Bone marrow (tissue), 2 donors: ENCODE measurements at regions not wholly inside any gene's neighbourhood (a gene's known extent, or its start where the extent isn't known, plus 50 kb on each side); places are given as distances from the start of the nearest gene placed in this dataset.
A peak's percentile ranks its signal among the peaks of the same experiment; 100 is the strongest.
"Not testable (repeated sequence)": the region's sequence is repeated elsewhere in the genome, so short reads cannot be mapped to it uniquely, and the experiment has no call there.

Experiments used
- DNase-seq, 2 donors: peaks; one replicate each; lab custom pipeline; 2025; lab: John Stamatoyannopoulos, UW

DNA sequence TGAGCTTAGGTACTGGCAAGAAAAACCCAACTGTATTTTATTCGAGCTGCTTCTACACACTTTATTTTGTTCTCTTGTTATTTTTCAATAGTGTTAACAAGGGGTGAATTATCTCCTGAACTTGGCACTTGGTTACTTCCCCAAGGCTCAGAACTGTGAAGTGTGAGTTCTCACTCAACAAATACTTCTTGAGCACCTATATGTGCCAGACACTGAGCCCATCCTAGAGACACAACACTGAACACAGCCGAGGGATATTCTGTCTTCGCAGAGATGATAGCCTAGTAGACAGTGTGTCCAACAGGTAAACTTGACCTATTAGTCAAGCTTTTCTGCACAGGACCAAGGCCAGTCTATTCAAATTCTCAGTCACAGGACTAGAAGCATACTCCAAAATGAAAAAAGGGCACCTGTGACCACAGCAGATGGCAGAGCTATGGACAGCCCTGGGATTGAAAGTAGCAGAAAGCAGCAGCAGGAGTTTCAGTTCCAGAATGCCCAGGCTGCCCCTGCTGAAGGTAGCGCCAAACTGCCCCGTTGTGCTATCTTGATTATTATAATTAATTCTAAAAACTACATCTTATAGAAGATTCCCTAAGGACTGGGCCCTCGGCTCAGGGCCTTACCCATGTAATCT is 77.8 kb upstream of the TAB2 start:
- DNase-seq, result no peak

DNA sequence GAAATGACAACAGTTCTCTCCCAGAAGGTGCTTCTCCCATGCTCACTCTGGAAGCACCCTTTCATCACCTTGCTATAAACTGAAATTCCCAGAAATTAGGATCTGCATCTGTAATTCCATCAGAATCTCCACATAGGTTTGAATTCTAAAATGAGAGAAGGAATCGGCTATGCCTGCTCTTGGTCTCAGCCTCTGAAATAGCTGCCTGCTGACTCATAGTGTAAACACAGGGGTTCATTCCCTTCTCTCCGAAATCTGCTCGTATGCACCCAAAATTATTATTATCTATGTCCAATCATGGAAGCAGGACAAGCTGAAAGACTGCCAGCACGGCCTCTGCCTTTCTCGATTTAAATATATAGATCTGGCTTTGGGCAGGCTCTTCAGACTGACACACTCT is 74.6 kb upstream of the TAB2 start:
- no peak for DNase-seq

DNA sequence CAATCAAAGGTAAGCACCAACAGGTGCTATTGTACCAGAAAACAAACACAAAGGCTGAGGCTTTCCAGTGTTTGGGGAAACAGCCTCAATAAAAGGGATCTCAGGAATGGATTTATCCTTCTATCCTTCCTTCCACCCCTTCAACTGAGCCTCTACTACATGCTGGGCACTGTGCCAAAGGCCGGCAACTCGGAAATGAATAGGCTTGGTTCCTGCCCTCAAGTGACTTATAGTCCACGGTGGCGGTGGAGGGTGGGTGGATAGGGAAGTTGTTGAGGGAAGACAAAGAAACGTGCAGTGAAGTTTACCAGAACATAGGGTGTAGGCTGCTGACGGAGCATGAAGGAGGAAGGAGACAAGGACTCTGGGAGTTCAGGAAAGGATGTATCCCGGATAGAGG is 73.4 kb upstream of the TAB2 start:
- no peak for DNase-seq

DNA sequence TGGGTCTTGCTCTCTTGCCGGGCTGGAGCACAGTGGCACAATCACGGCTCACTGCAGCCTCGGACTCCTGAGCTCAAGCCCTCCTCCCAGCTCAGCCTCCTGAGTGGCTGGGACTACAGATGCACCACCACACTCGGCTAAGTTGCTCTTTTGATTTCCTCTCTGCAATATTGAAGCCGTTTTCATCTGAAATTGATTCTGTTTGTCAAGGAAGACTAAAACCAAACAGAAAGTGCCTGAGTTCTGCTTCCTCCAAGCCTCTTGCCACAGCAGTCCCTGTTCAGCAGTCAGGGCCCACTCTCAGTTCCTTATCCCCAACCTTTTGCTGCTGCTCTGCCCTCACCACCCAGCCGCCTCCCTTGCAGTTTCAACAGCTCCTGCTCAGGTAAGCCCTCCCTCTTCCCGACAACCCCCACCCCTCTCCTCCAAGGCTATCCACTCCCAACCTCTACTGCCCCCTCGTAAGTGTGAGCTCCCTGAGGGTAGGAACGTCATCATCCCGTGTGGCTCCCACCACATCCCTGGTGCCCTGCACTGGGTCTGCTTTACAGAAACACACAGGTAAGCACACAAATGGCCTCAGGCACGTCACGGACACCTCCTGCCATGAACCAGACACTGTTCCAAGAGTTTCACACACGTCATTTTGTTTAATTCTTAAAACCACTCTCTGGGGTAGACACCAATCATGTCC is 70.7 kb upstream of the TAB2 start:
- DNase-seq, result peak in 1 of 2 donors; percentile 56

DNA sequence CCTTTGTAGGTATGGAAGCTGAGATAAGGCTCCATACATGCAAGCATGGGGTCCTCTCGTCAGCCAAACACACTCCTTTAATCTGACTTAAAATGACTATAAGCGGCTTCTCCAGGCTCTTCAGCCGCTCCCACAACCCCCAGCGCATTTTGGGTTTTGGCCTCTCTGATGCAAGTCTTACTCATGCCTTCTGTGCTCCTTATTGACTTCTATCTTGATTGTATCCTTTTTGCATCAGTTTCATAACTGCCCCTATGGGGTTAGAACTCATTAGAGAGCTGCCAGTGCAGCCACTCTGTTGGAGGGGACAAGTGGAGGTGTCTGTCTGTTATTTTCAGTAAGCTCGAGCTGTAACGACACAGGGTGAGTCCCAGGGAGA is 70.1 kb upstream of the TAB2 start:
- no peak for DNase-seq

DNA sequence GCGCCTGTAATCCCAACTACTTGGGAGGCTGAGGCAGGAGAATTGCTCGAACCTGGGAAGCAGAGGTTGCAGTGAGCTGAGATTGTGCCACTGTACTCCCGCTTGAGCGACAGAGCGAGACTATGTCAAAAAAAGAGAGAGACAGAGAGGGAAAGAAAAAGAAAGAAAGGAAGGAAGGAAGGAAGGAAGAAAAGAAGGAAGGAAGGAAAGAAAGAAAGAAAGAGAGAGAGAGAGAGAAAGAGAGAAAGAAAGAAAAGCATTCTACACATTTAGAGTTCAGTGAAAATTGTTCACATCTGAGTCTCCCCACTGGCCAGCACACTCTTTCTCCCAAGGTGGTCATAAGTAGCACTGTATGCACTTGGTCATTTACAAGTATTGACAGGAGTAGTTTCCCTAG is 69.2 kb upstream of the TAB2 start:
- not testable (repeated sequence) for DNase-seq

DNA sequence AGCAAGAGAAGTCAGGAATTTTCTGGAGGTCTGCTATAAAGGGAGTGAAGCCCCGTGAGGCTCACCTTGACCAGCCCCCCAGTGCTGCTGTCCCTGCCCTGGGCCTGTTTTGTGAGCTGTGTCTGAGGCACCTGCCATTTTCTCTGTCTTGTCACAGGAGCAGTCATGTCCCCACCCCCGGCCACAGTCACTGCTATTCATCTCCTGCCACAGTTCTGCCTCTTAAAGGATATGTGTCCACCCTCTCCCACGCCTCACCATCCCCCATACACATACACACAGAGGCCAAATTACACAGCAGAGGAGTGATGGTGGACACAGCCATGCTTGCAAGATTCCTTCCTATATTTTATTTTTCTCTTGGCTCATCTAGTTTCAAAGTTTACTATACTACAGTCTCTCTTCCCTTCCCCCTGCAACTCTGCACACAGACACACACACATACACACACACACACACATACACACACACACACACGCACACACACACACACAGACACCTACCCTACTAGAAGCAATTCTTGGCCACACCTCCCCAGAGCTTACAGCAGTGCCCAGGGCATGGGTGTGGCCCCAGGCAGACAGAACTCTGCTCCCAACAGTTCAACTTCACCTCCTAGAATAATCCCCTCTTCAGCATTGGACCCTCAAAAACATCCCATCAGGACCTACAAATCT is 68.7 kb upstream of the TAB2 start:
- DNase-seq, result no peak

DNA sequence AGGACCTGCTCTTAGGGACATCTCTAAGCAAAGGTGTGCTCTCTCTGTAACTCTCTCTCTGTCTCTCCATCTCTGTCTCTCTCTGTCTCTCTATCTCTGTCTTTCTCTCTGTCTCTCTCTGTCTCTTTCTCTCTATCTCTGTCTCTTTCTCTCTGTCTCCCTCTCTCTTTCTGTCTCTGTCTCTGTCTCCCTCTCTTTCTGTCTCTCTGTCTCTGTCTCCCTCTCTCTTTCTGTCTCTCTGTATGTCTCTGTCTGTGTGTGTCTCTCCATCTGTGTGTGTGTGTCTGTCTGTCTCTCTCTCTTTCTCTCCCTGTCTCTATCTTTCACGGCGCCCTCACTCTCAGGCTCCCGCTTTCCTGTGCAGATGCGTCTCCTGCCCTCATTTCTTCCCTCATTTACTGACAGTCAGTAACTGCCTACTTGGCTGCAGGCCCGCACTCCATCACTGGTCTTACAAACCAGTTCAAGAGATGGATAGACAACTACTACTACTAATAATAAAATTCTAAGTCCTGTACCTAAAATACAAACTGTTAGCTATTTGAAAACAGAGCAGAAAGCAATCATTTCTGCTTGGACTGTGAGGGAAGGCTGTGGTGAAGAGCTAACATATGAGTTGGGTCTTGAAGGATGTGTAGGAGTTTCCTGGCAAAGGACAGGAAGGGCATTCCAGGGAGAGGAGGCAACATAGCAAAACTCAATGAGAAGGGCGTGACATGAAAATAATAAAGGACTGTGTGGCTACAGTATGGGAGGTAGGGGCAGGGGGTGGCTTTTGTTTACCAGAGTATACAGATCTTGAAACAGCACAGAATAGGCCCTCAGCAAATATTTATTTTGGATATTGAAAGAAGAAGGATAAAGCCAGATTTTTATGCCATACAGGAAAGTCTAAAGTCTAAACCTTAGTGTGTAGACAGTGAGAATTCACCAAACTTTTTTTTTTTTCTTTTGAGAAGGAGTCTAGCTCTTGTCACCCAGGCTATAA is 67.8 kb upstream of the TAB2 start:
- DNase-seq, result no peak

DNA sequence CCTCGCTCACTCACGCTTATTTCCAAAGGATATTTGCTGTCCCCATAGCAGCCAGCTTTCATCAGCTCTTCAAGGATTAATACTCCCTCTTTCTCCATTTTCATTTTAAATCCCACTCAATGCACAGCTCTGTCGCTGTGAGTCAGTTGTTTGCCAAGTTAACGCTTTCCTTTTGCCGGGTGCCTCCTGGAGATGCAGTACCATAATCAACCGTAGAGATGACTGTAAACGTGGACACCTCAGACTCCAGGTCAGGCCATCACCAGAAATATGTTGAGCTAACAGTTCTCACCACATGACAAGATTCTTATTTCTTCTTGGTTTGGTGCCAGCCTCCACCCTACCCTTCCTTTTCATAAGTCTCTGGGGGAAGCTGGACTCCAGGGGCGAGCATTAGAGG is 66.6 kb upstream of the TAB2 start:
- no peak for DNase-seq

DNA sequence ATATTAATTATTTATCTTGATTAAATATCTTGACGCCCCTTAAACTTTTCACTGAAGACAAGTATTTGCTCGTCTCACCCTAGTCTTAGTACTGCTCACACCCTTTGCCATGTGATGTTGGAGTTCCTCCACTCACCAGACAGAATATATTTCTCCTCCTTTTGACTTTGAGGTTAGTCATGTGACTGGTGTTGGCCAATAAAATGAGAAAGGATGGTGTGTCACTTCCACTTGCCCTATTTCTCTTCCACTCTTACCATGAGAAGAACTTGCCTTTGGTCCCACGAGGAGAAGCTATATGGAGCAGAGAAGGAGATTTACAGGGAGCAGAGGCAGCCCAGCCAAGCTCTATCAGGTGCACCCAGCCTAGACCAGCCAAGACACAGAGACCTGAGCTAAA is 64.9 kb upstream of the TAB2 start:
- DNase-seq, result no peak

DNA sequence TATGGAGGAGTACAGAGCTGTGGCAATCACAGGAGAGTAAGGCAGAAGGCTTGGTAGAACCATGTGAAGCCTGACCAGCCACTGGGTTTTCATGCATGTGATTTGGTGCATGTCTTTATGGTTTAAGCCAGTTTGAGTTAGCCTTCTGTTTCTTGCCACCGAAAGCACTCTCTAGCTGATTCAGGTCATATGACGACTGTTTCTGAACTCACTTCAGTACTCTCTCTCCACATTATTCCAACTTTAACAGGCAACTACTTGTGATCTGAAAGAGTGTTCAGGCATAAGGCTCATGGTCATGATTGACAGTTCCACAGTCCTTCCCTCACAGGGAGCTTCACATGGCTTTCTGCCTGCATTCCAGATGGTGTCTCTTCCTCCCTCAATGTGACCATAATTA is 63.3 kb upstream of the TAB2 start:
- DNase-seq, result no peak

DNA sequence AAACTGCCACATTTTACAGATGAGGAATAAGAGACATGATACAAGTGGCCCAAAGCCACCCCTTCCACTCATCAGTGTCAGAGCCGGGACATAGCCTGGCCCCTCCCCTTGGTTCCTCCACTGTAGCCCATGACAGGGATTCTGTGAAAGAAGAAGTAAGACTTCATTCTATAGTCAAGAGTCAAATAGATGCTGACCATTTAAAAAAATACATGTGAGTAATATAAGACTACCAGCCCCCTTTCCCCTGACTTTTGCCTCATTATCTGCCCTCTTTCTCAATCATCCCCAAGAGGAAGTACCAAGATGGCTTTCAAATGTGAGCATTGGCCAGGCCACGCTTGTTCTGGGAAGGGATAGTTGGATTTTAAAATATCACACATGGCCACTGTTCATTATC is 57.8 kb upstream of the TAB2 start:
- peak in 1 of 2 donors; percentile 32 for DNase-seq

DNA sequence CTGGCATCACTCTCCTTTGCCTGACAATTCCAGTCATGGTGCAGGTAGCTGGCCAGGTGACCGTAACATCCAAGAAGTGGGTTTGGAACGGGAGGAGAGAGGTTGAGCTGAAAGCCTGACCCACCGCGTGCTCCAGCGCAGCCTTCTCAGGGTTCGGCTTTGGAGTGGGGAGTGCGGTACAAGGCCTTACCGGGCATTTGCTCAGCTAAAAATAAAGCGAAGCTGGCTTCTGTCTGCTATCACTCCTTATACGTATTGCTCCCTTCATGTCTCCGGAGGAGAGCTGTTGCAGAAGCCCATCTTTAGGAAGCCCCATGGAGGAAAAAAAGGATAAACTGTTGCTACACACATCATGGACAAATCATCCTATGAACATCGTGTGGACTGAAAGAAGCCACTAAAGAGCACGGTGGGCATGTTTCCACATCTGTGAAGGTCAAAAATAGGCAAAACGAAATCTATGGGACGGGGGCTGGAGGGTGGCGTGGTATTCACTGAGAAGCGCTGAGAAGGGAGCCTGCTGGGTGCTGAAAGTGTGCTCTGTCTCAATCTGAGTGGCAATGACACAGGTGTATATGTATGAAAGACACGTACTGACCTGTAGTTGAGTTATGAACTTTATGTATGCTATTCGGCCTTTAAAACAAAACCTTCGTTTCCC is 57.2 kb upstream of the TAB2 start:
- DNase-seq, result no peak

DNA sequence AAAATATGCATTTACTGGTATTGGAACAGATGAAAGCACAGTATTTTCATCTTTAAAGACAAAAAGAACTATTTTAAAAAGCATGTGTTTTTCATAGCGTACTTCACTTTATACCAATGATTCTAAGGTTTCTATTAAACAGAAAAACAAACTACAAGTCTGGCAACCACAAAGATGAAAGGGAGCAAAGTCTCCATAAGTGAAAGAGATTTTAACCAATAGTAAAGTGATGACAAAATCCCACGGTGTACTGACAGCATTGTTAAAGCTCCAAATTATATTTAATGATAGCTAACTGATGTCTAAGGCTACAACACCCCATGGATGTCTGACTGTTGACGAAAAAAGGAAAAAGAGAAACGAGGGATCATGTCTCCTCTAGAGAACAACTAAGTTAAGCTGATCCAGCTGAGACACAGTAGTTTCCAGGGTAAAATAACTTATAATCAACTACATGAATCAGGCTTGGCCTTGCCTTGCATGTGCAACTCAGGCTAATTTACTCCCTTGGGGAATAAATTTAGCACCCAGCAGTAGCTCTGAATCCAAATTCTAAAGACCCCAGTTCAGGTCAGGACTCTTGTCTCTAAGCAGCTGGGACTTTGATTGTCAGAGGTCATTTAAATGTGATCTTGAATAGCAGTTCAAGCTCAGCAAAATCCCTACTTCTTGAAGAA is 56.0 kb upstream of the TAB2 start:
- DNase-seq, result no peak

DNA sequence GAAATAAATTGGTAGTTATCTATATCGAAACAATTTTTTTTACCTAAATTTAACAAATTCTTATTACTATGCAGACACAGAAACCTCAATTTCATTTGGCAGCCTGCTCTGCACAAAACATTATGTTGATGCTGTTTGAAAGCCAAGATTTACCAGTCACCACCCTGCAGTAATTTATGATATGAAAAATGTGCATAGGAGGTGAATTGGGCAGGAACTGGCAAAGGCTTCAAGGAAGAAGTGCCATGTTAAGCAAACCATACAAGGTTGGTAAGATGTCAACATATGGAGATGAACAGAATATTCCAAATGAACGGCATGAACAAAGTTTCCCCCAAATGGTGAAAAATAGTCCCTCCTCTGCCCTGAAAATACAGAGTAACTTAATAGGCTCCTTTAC is 54.2 kb upstream of the TAB2 start:
- no peak for DNase-seq

DNA sequence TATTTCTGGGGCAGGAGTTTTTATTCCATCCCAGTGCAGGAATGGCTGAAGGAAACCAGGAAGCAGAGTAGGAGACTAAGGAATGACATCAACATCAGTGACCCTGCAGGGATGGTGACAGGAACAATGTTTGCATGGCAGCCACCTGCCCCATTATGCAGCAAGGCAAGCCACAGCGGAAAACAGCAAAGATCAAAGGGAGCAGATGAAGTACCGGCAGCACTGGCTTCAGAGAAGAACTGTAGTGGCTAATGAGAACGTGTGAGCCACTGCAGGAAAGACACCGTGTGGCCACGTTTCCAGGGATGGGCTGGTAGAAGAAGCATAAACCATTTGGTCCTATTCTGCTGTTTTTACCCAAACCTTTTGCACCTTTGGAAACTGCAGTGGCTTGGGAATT is 52.9 kb upstream of the TAB2 start:
- DNase-seq, result no peak

DNA sequence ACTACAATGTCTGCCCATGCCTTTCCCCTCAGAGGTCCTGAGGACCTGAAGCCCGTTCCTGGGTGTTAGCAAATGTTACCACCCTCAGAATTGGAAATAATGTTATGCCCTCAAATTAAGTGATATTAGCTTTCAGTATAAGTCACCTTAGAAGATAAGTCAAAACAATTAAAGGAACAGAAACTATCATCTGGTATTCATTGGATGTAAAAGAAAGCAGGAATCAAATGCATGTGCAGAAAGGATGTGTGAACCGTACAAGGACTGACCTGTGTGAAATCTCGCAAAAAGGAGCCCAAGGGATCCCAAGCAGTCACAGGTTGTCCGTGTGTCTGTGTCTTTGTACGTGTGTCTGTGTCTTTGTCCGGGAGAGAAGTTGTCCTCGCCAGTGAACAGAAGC is 51.6 kb upstream of the TAB2 start:
- no peak for DNase-seq

DNA sequence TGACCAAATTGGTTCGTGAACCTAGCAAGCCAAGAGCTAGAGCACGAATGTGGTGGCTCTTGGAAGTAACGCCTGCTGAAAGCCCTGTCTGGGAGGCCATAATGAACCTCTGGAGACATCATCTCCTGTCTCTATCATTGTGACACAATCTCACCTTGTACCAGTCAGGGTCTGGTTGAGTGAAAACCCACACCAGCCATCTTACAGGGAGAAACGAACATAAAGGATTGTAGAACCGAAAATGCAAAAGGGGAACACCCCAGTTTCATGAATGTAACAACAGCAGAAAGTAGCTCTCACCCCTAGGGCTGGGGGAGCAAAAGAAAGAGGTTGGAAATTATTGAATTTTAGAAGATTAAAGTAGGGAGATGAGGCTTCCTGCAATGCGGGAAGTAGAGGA is 50.9 kb upstream of the TAB2 start:
- DNase-seq, result no peak

DNA sequence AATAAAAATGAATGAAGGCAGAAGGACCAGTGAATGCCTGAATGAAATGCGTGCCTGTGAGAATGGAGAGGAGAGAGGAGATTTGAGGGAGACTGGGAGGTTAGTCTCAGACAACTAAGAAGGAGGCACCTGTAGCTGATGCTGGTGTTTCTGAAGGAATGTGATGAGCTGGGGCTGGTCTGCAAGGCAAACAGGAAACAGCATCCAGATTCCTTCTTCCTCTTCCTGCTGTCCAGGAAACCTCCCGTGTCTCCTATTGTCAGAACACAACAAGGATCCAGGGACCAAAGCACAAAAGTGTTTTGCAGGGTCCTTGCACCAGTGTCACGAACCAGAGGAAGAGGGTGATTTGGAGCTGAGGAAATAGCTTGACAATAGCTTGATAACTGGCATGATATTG is 50.4 kb upstream of the TAB2 start:
- no peak for DNase-seq

DNA sequence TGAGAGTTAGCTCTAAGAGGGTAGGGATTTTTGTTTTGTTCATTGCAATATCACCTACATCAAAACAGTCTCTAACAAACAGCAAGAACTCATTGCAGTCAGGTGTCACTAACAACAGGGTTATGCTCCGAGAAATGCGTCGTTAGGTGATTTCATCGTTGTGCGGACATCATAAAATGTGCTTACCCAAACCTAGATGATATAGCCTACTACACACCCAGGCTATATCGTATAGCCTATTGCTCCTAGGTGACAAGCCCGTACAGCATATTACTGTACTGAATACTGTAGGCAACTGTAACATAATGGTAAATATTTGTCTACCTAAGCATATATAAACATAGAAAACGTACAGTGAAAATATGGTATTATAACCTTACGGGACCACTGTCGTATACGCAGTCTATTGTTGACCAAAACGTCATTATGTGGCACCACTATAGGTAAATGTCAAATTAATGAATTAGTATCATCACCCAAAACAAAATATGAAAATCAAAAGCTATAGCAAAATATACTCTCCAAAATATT is 49.9 kb upstream of the TAB2 start:
- no peak for DNase-seq
